NCI-H2107 treated with DMSO at 0.1 percent for 48 hours (cell line): ENCODE measurements at regions not wholly inside any gene's neighbourhood (a gene's known extent, or its start where the extent isn't known, plus 50 kb on each side); places are given as distances from the start of the nearest gene placed in this dataset.

Experiments
- DNase-seq: peaks from one replicate; lab custom pipeline; 2025; ENCODE audit not compliant: unreplicated experiment; lab: John Stamatoyannopoulos, UW

- DNase-seq: no peak
These were observed 569.6 kb upstream of the AGTR1 start for GRCh38 chr3:148128136-148128535.

- no peak for DNase-seq
These were observed 565.6 kb upstream of the AGTR1 start for GRCh38 chr3:148131990-148132638.

- DNase-seq: no peak
These were observed 560.9 kb upstream of the AGTR1 start for GRCh38 chr3:148136816-148137215.

GRCh38 chr3:148146241-148146640 is 551.5 kb upstream of the AGTR1 start:
- no peak for DNase-seq

- DNase-seq: no peak
These were observed 550.5 kb upstream of the AGTR1 start for GRCh38 chr3:148146947-148147826.

- no peak for DNase-seq
These were observed 549.8 kb upstream of the AGTR1 start for GRCh38 chr3:148147903-148148302.

- no peak for DNase-seq
These were observed 548.1 kb upstream of the AGTR1 start for GRCh38 chr3:148149556-148149955.

GRCh38 chr3:148150141-148150540 is 547.6 kb upstream of the AGTR1 start:
- no peak for DNase-seq

- DNase-seq: no peak
These were observed 539.5 kb upstream of the AGTR1 start for GRCh38 chr3:148158210-148158609.

GRCh38 chr3:148162132-148162531 is 535.6 kb upstream of the AGTR1 start:
- DNase-seq: no peak

- DNase-seq: no peak
These were observed 529.4 kb upstream of the AGTR1 start for GRCh38 chr3:148168347-148168746.

GRCh38 chr3:148173851-148174250 is 523.9 kb upstream of the AGTR1 start:
- no peak for DNase-seq

GRCh38 chr3:148175214-148175613 is 522.5 kb upstream of the AGTR1 start:
- DNase-seq: no peak

- peak; percentile 82 for DNase-seq
These were observed 519.2 kb upstream of the AGTR1 start for GRCh38 chr3:148178503-148178902.

GRCh38 chr3:148184798-148185197 is 512.9 kb upstream of the AGTR1 start:
- DNase-seq: no peak

GRCh38 chr3:148186881-148187280 is 510.8 kb upstream of the AGTR1 start:
- DNase-seq: no peak

GRCh38 chr3:148187296-148187695 is 510.4 kb upstream of the AGTR1 start:
- DNase-seq: no peak

- DNase-seq: no peak
These were observed 507.2 kb upstream of the AGTR1 start for GRCh38 chr3:148190441-148190990.

- no peak for DNase-seq
These were observed 505.7 kb upstream of the AGTR1 start for GRCh38 chr3:148191966-148192365.

- peak; percentile 6 for DNase-seq
These were observed 500.6 kb upstream of the AGTR1 start for GRCh38 chr3:148197061-148197460.

GRCh38 chr3:148202386-148202785 is 495.3 kb upstream of the AGTR1 start:
- DNase-seq: no peak
